CD14-positive monocyte (primary cell): ENCODE measurements at regions not wholly inside any gene's neighbourhood (a gene's known extent, or its start where the extent isn't known, plus 50 kb on each side); places are given as distances from the start of the nearest gene placed in this dataset.

Experiments
- DNase-seq, 3 donors: peaks; one replicate each; pipeline ENCODE4 v3.0.0-alpha.2; 2011 to 2022
- H2AFZ ChIP-seq: 2 replicates; pipeline ENCODE4 v1.6.0; 2012; ENCODE audit warnings: mild to moderate bottlenecking, low read depth, low read length, inconsistent platforms; ENCODE audit not compliant: insufficient read depth, poor library complexity, severe bottlenecking
- H3K27ac ChIP-seq, 2 donors: 1 replicate in 1 of 2; 2 replicates in 1 of 2; pipeline ENCODE4 v1.5.1; 2012 to 2013; ENCODE audit warnings: low read length in 2 of 2, control low read depth in 1 of 2, inconsistent platforms in 1 of 2, low read depth in 1 of 2, mild to moderate bottlenecking in 1 of 2
- H3K27me3 ChIP-seq, 2 donors: one replicate each; pipeline versions ENCODE4 v1.6.0 to v1.6.1; 2011 to 2013; ENCODE audit warnings: low read length in 2 of 2; ENCODE audit not compliant: control insufficient read depth in 2 of 2, insufficient read depth in 2 of 2
- H3K36me3 ChIP-seq, 2 donors: replicated peaks in 1 of 2; 1 replicate in 1 of 2; 2 replicates in 1 of 2; pipeline versions ENCODE4 v1.5.1 to v1.6.1; 2012 to 2013; ENCODE audit warnings: low read length in 2 of 2, control low read depth in 1 of 2, inconsistent platforms in 1 of 2, mild to moderate bottlenecking in 1 of 2; ENCODE audit not compliant: insufficient read depth in 2 of 2, control insufficient read depth in 1 of 2
- H3K4me1 ChIP-seq, 2 donors: 1 replicate in 1 of 2; 2 replicates in 1 of 2; pipeline versions ENCODE4 v1.5.1 to v1.6.1; 2012 to 2013; ENCODE audit warnings: low read length in 2 of 2, control low read depth in 1 of 2, inconsistent platforms in 1 of 2, mild to moderate bottlenecking in 1 of 2, moderate library complexity in 1 of 2; ENCODE audit not compliant: insufficient read depth in 2 of 2, control insufficient read depth in 1 of 2
- H3K4me2 ChIP-seq: replicated peaks from 2 replicates; pipeline ENCODE3; 2012; ENCODE audit warnings: low read length, moderate library complexity, mild to moderate bottlenecking; ENCODE audit not compliant: poor library complexity, severe bottlenecking; ENCODE audit errors: extremely low read depth
- H3K4me3 ChIP-seq, 3 experiments: fragments of 200-600 bp in 1 of 3; sonication (generic) in 1 of 3; replicated peaks in 1 of 3; 1 replicate in 2 of 3; 2 replicates in 1 of 3; pipeline ENCODE4 v1.5.1; 2011 to 2013; ENCODE audit warnings: low read length in 3 of 3, mild to moderate bottlenecking in 3 of 3, control low read depth in 2 of 3, low read depth in 2 of 3, inconsistent platforms in 1 of 3, moderate library complexity in 1 of 3
- H3K79me2 ChIP-seq: 2 replicates; pipeline ENCODE4 v1.6.0; 2012; ENCODE audit warnings: mild to moderate bottlenecking, control low read depth, inconsistent platforms, low read length, moderate library complexity; ENCODE audit not compliant: insufficient read depth
- H3K9ac ChIP-seq: 2 replicates; pipeline ENCODE4 v1.6.0; 2017; ENCODE audit warnings: low read length, mild to moderate bottlenecking; ENCODE audit not compliant: insufficient read depth, poor library complexity, severe bottlenecking
- H3K9me3 ChIP-seq, 2 donors: replicated peaks in 1 of 2; 1 replicate in 1 of 2; 2 replicates in 1 of 2; pipeline versions ENCODE4 v1.5.1 to v1.6.1; 2012 to 2013; ENCODE audit warnings: low read length in 2 of 2, control low read depth in 1 of 2; ENCODE audit not compliant: control insufficient read depth in 1 of 2, insufficient read depth in 1 of 2
- H4K20me1 ChIP-seq: 2 replicates; pipeline ENCODE4 v1.6.0; 2012; ENCODE audit warnings: mild to moderate bottlenecking, low read length, control low read depth, moderate library complexity; ENCODE audit not compliant: insufficient read depth
- H3K27ac Mint-ChIP-seq, 7 donors: one replicate each; pipeline ENCODE4 v1.8.0; 2020; ENCODE audit warnings: mild to moderate bottlenecking in 7 of 7, mixed read lengths in 7 of 7, moderate library complexity in 6 of 7, inconsistent platforms in 2 of 7
- H3K27me3 Mint-ChIP-seq, 3 donors: one replicate each; pipeline ENCODE4 v1.8.0; 2021 to 2022; ENCODE audit warnings: low read depth in 3 of 3, mild to moderate bottlenecking in 3 of 3, mixed read lengths in 3 of 3, moderate library complexity in 3 of 3, inconsistent platforms in 1 of 3
- H3K36me3 Mint-ChIP-seq, 2 donors: one replicate each; pipeline ENCODE4 v1.8.0; 2020; ENCODE audit warnings: mixed read lengths in 2 of 2, inconsistent platforms in 1 of 2, mild to moderate bottlenecking in 1 of 2
- H3K4me1 Mint-ChIP-seq: one replicate; pipeline ENCODE4 v1.8.0; 2020; ENCODE audit warnings: mild to moderate bottlenecking, mixed read lengths
- H3K4me3 Mint-ChIP-seq, 2 donors: one replicate each; pipeline ENCODE4 v1.8.0; 2020; ENCODE audit warnings: mild to moderate bottlenecking in 2 of 2, mixed read lengths in 2 of 2, moderate library complexity in 1 of 2
- H3K9me3 Mint-ChIP-seq, 7 donors: one replicate each; pipeline ENCODE4 v1.8.0; 2020 to 2022; ENCODE audit warnings: mixed read lengths in 7 of 7, mild to moderate bottlenecking in 6 of 7, moderate library complexity in 6 of 7, inconsistent platforms in 2 of 7
- CTCF ChIP-seq: fragments of 200-600 bp; IDR thresholded peaks from one replicate; pipeline ENCODE4 v1.8.0; 2022; ENCODE audit warnings: antibody characterized with exemption, mild to moderate bottlenecking
- WGBS: methylation state at CpG from one replicate; pipeline ENCODE4 v1.1.5; 2013; ENCODE audit warnings: missing lambda C conversion rate; ENCODE audit not compliant: insufficient coverage; 5-methylcytosine and 5-hydroxymethylcytosine counted together
- intact Hi-C, 2 donors: fragments of 100-400 bp; cut with micrococcal nuclease; formaldehyde crosslinking; loops; one replicate each; pipeline versions ENCODE4 v1.15.0 to v1.15.1; 2023

GRCh38 chr7:124679586-124680225 lies 85.9 kb downstream of the GPR37 start:
- Mint-ChIP-seq H3K4me1 (no peaks in the 10 kb centered on the region), H3K4me3 (no peak overlapping the region), H3K9me3 (peaks cover 0 to 9% (median 0%) of the 10 kb centered on the region in 7 donors), H3K27me3 (peaks cover 0 to 1% (median 0%) of the 10 kb centered on the region in 3 donors), H3K36me3 (no peaks in the 10 kb centered on the region), H3K27ac (no peak overlapping the region)
- intact Hi-C loops, result no loop called here
- Histone ChIP-seq H3K79me2 (no peaks in the 10 kb centered on the region), H3K27me3 (no peaks in the 10 kb centered on the region), H3K4me3 (no peak overlapping the region), H3K27ac (no peak overlapping the region), H3K9ac (no peak overlapping the region), H3K4me2 (no peak overlapping the region), H2AFZ (no peak overlapping the region), H3K36me3 (no peaks in the 10 kb centered on the region), H4K20me1 (no peaks in the 10 kb centered on the region), H3K4me1 (no peaks in the 10 kb centered on the region), H3K9me3 (no peaks in the 10 kb centered on the region)
- WGBS, result 88% methylated on average over 4 of the region's 8 CpGs
- no peak for TF ChIP-seq CTCF
- no peak for DNase-seq

GRCh38 chr7:124679146-124679545 lies 86.4 kb downstream of the GPR37 start:
- no peaks in the 10 kb centered on the region for H4K20me1 ChIP-seq
- Mint-ChIP-seq H3K4me1 (no peaks in the 10 kb centered on the region), H3K4me3 (no peak overlapping the region), H3K9me3 (peaks cover 0 to 9% (median 0%) of the 10 kb centered on the region in 7 donors), H3K36me3 (no peaks in the 10 kb centered on the region), H3K27me3 (peaks cover 0 to 1% (median 0%) of the 10 kb centered on the region in 3 donors), H3K27ac (no peak overlapping the region)
- H3K4me3 ChIP-seq, result no peak overlapping the region
- H2AFZ ChIP-seq, result no peak overlapping the region
- H3K9me3 ChIP-seq, result no peaks in the 10 kb centered on the region
- DNase-seq, result no peak
- WGBS, result no CpG with 5 or more reads among the region's 2 CpGs
- H3K4me2 ChIP-seq, result no peak overlapping the region
- no peak overlapping the region for H3K9ac ChIP-seq
- H3K36me3 ChIP-seq, result no peaks in the 10 kb centered on the region
- TF ChIP-seq CTCF, result no peak
- H3K27me3 ChIP-seq, result no peaks in the 10 kb centered on the region
- intact Hi-C loops, result no loop called here
- H3K27ac ChIP-seq, result no peak overlapping the region
- no peaks in the 10 kb centered on the region for H3K4me1 ChIP-seq
- H3K79me2 ChIP-seq, result no peaks in the 10 kb centered on the region
